ENCODE measurements at regions not wholly inside any gene's neighbourhood (a gene's known extent, or its start where the extent isn't known, plus 50 kb on each side); places are given as distances from the start of the nearest gene placed in this dataset.

- no peak for DNase-seq (ENCODE audit: low read depth)
Observed at GRCh38 chr3:66692766-66693150, 191.9 kb upstream of the LRIG1 start.

GRCh38 chr3:66693461-66694031 is 192.7 kb upstream of the LRIG1 start:
- DNase-seq (ENCODE audit: low read depth), result no peak

GRCh38 chr3:66702126-66702525 is 201.3 kb upstream of the LRIG1 start:
- DNase-seq (ENCODE audit: low read depth), result no peak

GRCh38 chr3:66703501-66703900 is 202.7 kb upstream of the LRIG1 start:
- DNase-seq (ENCODE audit: low read depth), result no peak

GRCh38 chr3:66705076-66705475 is 204.3 kb upstream of the LRIG1 start:
- DNase-seq (ENCODE audit: low read depth), result no peak

- no peak for DNase-seq (ENCODE audit: low read depth)
Observed at GRCh38 chr3:66706890-66707289, 206.1 kb upstream of the LRIG1 start.

GRCh38 chr3:66709532-66709931 is 208.7 kb upstream of the LRIG1 start:
- no peak for DNase-seq (ENCODE audit: low read depth)

- DNase-seq (ENCODE audit: low read depth), result no peak
Observed at GRCh38 chr3:66712210-66712609, 211.4 kb upstream of the LRIG1 start.

GRCh38 chr3:66713921-66714320 is 213.1 kb upstream of the LRIG1 start:
- no peak for DNase-seq (ENCODE audit: low read depth)

GRCh38 chr3:66715806-66716205 is 215.0 kb upstream of the LRIG1 start:
- no peak for DNase-seq (ENCODE audit: low read depth)

GRCh38 chr3:66717806-66718205 is 217.0 kb upstream of the LRIG1 start:
- DNase-seq (ENCODE audit: low read depth), result no peak

- no peak for DNase-seq (ENCODE audit: low read depth)
Observed at GRCh38 chr3:66719796-66720356, 219.1 kb upstream of the LRIG1 start.

GRCh38 chr3:66720508-66720907 is 219.7 kb upstream of the LRIG1 start:
- no peak for DNase-seq (ENCODE audit: low read depth)

- DNase-seq (ENCODE audit: low read depth), result peak; percentile 42
Observed at GRCh38 chr3:66722675-66723074, 221.9 kb upstream of the LRIG1 start.

GRCh38 chr3:66723231-66723630 is 222.4 kb upstream of the LRIG1 start:
- DNase-seq (ENCODE audit: low read depth), result no peak

GRCh38 chr3:66729687-66730393 is 229.0 kb upstream of the LRIG1 start:
- DNase-seq (ENCODE audit: low read depth), result no peak

GRCh38 chr3:66738625-66739365 is 238.0 kb upstream of the LRIG1 start:
- peak; percentile 75 for DNase-seq (ENCODE audit: low read depth)

GRCh38 chr3:66740260-66740659 is 239.4 kb upstream of the LRIG1 start:
- DNase-seq (ENCODE audit: low read depth), result no peak

- DNase-seq (ENCODE audit: low read depth), result no peak
Observed at GRCh38 chr3:66744521-66744920, 243.7 kb upstream of the LRIG1 start.

- DNase-seq (ENCODE audit: low read depth), result no peak
Observed at GRCh38 chr3:66744986-66745385, 244.2 kb upstream of the LRIG1 start.

- DNase-seq (ENCODE audit: low read depth), result no peak
Observed at GRCh38 chr3:66747261-66747660, 246.4 kb upstream of the LRIG1 start.

- DNase-seq (ENCODE audit: low read depth), result no peak
Observed at GRCh38 chr3:66747696-66748095, 246.9 kb upstream of the LRIG1 start.
